ENCODE measurements at regions not wholly inside any gene's neighbourhood (a gene's known extent, or its start where the extent isn't known, plus 50 kb on each side); places are given as distances from the start of the nearest gene placed in this dataset.

DNA sequence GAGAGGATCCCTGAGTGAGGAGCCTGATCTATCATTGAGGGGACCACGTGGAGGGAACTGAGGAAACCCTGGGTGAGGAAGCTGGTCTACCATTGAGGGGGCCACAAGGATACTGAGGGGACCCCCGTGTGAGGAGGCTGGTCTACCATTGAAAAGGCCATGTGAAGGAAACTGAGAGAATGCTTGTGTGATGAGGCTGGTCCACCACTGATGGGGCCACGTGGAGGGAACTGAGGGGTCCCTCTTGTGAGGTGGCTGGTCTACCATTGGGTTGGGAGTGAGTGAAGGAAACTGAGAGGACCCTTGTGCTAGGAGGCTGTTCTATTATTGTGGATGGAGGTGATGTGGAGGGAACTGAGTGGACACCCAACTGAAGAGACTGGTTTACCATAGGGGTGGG is 161.3 kb downstream of the FBLN2 start:
- no peak for DNase-seq
- Mint-ChIP-seq H3K36me3 (ENCODE audit: low read depth) (no peaks in the 10 kb centered on the region), H3K4me3 (no peak overlapping the region), H3K9me3 (peaks cover 51% of the 10 kb centered on the region), H3K27ac (no peak overlapping the region), H3K4me1 (ENCODE audit: low read depth) (no peaks in the 10 kb centered on the region), H3K27me3 (ENCODE audit: insufficient read depth) (peaks cover 10% of the 10 kb centered on the region)
- TF ChIP-seq, protein P1, sequence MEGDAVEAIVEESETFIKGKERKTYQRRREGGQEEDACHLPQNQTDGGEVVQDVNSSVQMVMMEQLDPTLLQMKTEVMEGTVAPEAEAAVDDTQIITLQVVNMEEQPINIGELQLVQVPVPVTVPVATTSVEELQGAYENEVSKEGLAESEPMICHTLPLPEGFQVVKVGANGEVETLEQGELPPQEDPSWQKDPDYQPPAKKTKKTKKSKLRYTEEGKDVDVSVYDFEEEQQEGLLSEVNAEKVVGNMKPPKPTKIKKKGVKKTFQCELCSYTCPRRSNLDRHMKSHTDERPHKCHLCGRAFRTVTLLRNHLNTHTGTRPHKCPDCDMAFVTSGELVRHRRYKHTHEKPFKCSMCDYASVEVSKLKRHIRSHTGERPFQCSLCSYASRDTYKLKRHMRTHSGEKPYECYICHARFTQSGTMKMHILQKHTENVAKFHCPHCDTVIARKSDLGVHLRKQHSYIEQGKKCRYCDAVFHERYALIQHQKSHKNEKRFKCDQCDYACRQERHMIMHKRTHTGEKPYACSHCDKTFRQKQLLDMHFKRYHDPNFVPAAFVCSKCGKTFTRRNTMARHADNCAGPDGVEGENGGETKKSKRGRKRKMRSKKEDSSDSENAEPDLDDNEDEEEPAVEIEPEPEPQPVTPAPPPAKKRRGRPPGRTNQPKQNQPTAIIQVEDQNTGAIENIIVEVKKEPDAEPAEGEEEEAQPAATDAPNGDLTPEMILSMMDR (IDR thresholded peaks at IDR 0.05) = no peak

DNA sequence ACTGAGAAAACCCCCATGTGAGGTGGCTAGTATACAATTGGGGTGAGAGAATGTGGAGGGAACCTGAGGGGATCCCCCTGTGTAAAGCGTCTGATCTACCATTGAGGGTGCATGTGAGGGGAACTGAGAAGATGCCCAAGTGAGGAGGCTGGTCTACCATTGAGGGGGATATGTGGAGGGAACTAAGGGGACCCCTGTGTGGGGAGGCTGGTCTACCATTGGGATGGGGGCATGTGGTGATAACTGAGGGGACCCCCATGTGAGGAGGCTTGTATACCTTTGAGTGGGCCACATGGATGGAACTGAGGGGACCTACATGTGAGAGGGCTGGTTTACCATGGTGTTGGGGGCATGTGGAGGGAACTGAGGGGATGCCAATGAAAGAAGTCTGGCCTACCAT is 160.8 kb downstream of the FBLN2 start:
- TF ChIP-seq, protein P1 (IDR thresholded peaks at IDR 0.05) = no peak
- Mint-ChIP-seq H3K27me3 (ENCODE audit: insufficient read depth) (peaks cover 8% of the 10 kb centered on the region), H3K27ac (no peak overlapping the region), H3K4me1 (ENCODE audit: low read depth) (no peaks in the 10 kb centered on the region), H3K36me3 (ENCODE audit: low read depth) (no peaks in the 10 kb centered on the region), H3K9me3 (peaks cover 51% of the 10 kb centered on the region), H3K4me3 (no peak overlapping the region)
- no peak for DNase-seq

DNA sequence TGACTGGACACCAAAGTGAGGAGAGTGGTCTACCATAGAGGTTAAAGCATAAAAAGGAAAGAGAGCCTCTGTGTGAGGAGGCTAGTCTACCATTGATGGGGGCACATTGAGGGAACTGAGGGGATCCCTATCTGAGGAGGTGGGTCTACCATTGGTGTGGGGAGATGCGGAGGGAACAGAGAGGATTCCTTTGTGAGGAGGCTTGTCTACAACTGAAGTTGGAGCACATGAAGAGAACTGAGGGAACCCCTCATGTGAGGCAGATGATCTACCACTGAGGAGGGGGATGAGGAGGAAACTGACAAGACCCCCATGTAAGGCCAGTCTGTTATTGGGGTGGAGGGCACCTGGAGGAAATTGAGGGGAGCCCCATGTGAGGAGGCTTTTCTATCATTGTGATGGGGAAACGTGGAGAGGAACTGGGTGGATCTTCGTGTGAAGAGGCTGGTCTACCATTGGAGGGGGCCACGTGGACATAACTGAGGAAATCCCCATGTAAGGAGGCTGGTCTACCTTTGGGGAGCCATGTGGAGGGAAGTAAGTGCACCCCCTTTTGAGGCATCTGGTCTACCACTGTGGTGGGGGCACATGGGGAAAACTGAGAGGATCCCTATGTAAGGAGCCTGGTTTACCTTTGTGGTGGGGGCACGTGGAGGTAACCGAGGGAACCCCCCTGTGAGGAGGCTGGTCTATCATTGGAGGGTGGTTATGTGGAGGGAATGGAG is 160.1 kb downstream of the FBLN2 start:
- H3K27me3 Mint-ChIP-seq (ENCODE audit: insufficient read depth) = peaks cover 8% of the 10 kb centered on the region
- no peak for DNase-seq
- peaks cover 47% of the 10 kb centered on the region for H3K9me3 Mint-ChIP-seq
- H3K4me3 Mint-ChIP-seq = no peak overlapping the region
- no peaks in the 10 kb centered on the region for H3K36me3 Mint-ChIP-seq (ENCODE audit: low read depth)
- no peak overlapping the region for H3K27ac Mint-ChIP-seq
- TF ChIP-seq, protein P1 (IDR thresholded peaks at IDR 0.05) = no peak
- H3K4me1 Mint-ChIP-seq (ENCODE audit: low read depth) = no peaks in the 10 kb centered on the region

DNA sequence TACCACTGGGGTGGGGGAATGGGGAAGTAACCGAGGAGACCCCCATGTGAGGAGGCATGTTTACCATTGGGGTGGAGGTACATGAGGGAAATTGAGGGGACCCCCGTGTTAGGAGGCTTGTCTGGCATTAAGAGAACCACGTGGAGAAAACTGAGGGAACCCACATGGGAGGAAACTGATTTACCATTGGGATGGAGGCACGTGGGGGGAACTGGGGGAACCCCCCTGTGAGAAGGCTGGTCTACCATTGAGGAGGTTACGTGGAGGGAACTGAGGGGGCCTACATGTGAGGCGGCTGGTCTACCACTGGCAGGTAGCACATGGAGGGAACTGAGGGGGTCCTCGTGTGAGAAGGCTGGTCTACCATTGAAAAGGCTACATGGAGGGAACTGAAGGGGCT is 159.4 kb downstream of the FBLN2 start:
- TF ChIP-seq, protein P1 (IDR thresholded peaks at IDR 0.05) = no peak
- no peak overlapping the region for H3K27ac Mint-ChIP-seq
- no peak overlapping the region for H3K4me3 Mint-ChIP-seq
- H3K27me3 Mint-ChIP-seq (ENCODE audit: insufficient read depth) = peaks cover 8% of the 10 kb centered on the region
- no peak for DNase-seq
- H3K4me1 Mint-ChIP-seq (ENCODE audit: low read depth) = no peaks in the 10 kb centered on the region
- no peaks in the 10 kb centered on the region for H3K36me3 Mint-ChIP-seq (ENCODE audit: low read depth)
- peaks cover 44% of the 10 kb centered on the region for H3K9me3 Mint-ChIP-seq

DNA sequence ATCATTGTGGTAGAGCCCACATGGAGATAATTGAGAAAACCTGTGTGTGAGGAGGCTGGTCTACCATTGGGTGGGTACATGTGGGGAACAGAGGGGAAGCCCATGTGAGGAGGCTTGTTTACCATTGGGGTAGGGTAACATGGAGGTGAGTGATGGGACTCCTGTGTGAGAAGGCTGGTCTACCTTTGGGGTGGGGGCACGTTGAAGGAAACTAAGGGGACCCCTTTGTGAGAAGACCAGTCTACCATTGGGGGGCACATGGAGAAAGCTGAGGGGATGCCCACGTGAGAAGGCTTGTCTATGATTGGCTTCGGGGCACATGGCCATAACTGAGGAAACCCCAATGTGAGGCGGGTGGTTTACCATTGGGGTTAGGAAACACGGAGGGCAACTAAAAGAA is 158.5 kb downstream of the FBLN2 start:
- H3K27ac Mint-ChIP-seq = no peak overlapping the region
- H3K36me3 Mint-ChIP-seq (ENCODE audit: low read depth) = no peaks in the 10 kb centered on the region
- peaks cover 8% of the 10 kb centered on the region for H3K27me3 Mint-ChIP-seq (ENCODE audit: insufficient read depth)
- H3K4me3 Mint-ChIP-seq = no peak overlapping the region
- H3K9me3 Mint-ChIP-seq = peaks cover 41% of the 10 kb centered on the region
- TF ChIP-seq, protein P1 (IDR thresholded peaks at IDR 0.05) = no peak
- no peak for DNase-seq
- no peaks in the 10 kb centered on the region for H3K4me1 Mint-ChIP-seq (ENCODE audit: low read depth)

Measured in HFFc6 (cell line).